ENCODE measurements at regions not wholly inside any gene's neighbourhood (a gene's known extent, or its start where the extent isn't known, plus 50 kb on each side); places are given as distances from the start of the nearest gene placed in this dataset.

DNA sequence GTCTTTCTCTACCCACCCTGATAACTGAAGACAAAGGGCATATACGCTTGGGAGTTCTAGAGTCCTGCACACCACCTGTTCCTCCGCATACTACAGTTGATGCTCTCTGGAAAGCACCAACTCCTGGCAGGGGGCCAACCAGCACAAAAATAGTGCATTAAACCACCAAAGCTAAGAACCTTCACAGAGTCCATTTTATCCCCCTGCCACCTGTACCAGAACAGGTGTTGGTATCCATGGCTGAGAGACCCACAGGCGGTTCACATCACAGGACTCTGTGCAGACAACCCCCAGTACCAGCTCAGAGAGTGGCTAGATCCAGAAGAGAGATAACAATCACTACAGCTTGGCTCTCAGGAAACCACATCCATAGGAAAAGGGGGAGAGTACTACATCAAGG is 114.4 kb upstream of the POU1F1 start:
- DNase-seq = no peak

DNA sequence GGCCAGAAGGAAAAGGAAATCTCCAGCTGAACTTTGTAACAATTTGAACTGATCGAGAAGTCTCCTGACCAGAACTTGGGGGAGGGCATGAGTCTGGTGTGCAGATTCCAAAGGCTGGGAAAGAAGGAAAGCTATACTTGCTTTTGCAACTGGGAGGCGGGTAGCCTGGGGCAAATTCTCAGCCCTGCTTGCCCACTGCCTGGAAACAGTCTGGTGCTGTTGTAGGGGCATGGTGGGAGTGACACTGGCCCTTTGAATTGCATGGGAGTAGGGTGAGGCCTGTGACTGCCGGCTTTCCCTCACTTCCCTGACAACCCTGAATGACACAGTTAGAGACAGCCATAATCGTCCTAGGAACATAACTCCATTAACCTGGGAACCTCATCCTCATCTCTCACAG is 114.0 kb upstream of the POU1F1 start:
- DNase-seq = no peak

DNA sequence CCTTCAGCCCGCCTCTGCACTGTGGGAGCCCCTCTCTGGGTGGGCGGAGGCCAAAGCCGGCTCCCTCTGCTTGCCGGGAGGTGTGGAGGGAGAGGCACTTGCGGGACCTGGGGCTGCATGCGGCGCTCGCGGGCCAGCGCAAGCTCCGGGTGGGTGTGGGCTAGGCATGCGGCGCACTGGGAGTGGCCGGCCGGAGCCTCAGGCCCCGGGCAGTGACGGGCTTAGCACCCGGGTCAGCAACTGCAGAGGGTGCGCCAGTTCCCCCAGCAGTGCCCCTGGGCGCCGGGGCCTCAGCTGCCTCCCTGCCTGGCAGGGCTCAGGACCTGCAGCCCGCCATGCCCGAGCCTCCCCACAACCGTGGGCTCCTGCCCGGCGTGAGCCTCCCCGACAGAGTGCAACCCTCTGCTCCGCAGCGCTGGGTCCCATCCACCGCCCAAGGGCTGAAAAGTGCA is 98.9 kb upstream of the POU1F1 start:
- no peak for DNase-seq

DNA sequence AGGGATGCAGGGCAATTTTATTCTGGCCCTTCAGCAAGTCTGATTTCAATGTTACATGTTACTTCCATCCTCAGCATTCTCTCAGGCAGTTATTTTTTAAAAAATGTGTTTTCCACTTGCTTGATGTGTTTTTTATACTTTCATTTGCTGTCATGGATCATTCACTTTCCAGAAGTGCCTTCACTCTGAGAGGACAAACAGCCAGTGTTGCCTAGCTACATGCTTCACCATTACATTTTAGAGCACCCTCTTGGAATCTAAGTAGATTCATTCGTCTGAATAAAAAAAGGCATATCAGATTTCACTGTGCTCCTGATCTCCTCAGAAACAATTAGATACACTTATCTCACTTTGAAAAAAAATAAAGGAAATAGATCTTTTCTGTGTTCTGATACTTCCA is 93.6 kb upstream of the POU1F1 start:
- DNase-seq = no peak

DNA sequence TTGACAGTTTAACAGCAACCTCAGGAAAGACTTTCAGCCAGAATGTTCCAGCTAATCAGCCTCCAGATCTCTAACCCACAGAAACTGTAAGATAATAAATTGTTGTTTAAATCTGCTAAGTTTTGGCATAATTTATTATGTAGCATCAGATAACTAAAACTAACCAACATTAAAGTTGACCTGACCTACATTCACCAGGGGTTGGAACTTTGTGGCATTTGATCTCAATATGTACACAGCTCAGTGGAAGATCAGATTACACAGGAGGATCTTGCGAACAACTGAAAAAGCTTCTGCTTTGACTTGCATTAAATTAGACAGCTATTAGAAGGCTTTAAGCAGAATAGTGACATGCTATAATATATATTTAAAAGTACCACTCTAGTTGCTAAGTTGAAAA is 91.4 kb upstream of the POU1F1 start:
- DNase-seq = no peak

DNA sequence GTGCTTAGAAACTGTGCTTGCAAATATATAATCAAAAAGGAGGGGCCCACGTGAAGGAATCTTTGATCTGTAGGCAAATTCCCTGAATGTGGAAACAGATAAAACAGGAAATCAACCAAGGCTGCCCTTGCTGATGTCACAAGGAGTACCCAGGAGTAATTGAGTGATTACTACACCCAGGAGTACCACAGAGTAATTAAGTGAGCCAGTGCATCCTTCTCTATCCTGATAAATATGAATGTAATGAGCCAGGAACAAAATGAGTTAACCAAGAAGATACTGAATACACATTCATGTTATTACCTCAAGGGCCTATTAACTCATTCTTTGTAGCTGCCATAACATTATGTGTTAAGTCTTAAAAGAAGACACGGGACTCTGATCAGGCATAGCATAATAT is 87.3 kb upstream of the POU1F1 start:
- DNase-seq = no peak

DNA sequence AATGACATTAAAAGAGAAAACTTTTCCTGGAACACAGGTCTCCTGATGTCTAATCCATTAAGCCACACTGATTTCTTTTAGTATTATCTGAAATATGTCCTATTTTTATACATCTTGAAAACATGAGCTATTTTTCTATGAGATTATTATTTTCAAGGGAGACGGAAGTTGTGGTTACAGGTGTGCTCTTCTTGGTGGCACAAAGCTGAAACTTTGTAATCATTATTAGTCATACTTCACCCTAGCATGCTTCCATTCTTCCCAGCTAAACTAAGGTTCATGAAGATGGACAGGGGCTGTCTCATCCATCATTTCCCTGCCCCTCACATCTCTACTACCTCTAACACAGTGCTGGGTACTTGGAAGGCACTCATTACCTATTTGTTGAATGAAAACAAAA is 85.6 kb upstream of the POU1F1 start:
- no peak for DNase-seq

DNA sequence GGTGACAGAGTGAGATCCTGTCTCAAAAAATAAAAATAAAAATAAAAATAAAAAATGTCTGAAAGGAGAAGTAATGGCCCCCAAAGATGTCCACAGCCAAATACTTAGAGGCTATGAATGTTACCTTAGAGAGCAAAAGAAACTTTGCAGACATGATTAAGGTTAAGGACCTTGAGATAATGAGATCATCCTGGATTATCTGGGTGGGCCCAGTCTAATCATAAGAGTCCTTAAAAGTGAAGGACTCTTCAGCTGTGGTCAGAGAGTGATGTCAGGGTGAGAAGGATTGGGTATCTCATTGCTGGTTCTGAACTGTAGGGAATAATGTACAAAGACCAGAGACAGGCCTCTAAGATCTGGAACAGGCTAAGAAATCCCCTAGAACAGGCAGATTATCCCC is 84.9 kb upstream of the POU1F1 start:
- no peak for DNase-seq

DNA sequence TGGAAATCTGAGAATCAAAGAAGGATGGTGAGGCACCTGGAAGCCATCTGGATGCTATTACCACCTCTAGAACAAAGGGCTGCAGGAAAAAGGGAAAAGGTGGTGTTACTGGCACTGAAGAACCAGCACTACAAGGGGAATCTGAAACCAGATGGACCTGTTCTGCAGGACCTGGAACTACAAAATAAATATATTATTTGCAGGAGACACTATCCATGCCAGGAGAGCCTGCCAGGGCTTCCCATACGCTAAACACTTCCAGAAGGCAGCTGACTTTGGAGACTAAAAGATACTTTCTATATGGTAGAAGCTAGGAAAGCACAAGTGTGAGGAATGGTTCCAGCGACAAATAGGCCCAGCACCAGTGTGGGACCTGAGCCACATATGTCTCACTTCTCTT is 83.4 kb upstream of the POU1F1 start:
- DNase-seq = no peak

DNA sequence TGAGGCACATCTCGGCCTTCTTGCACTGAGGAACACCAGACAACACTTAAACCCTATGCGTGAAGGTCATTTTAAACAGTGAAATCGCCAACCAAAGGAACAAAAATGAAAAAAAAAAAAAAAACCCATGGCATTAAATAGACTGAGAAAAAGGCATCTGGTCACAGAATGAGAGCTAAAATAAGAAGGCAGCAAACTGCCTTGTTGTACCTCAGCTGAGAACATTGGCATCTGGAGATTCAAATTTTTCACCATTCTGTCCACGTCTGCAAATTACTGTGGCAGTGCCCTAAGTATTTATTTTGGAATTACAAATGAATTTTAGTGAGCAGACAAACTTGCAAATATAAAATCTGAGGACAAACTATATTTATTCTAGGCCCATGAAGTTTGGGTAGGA is 82.6 kb upstream of the POU1F1 start:
- no peak for DNase-seq

DNA sequence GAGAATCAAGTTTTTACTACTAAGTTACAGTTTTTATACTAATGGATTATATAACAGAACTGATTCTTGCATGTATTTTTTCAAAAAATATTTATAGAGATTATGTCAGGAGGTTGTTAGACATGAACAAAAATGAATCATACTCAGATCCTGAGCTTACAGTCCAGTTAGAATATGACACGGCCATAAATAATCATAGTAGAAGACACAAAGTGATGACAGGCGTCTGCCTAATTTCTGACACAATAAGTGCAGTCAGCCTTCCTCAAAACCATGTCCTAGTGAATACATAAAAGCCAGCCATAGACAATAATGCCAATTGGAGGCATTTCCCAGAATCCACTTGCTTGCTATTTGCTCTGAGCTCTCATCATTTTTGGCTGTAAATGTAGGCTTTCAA is 81.7 kb upstream of the POU1F1 start:
- no peak for DNase-seq

DNA sequence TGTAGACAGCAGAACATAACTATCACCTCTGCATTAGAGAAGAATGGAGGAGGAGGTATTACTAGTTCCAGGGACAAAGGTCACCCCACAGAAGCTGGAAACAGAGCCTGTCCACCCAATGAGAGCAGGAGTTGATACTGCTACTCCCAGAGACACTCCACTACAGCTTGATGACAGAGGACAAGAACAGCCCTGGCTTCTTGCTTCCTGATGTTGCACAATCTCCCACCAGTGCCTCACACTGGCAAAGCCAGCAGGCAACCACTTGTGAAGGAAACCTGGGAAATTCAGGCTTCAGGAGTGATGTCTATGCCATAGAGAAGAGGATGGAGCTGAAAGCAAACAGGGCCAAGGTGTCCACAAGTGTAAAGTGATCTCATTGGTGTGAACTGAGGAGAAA is 78.0 kb upstream of the POU1F1 start:
- DNase-seq = no peak

DNA sequence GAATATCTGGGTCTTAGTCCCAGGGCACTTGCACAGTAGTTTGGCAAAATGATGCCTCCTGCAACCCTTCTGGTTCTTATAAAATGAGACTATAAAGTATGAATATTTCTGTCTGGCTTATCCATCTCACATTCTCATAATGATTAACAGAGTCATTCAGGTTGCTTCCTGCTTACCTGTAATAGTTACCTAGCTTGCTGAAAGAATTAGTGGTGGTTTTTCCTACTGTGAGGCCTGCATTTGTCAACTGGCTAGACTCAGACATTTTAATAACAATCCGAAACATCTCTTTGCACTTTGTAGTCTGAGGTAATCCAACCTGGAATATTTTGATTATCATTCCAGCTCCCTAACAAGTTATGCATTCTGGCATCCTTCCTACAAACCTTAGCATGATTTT is 75.6 kb upstream of the POU1F1 start:
- DNase-seq = no peak

DNA sequence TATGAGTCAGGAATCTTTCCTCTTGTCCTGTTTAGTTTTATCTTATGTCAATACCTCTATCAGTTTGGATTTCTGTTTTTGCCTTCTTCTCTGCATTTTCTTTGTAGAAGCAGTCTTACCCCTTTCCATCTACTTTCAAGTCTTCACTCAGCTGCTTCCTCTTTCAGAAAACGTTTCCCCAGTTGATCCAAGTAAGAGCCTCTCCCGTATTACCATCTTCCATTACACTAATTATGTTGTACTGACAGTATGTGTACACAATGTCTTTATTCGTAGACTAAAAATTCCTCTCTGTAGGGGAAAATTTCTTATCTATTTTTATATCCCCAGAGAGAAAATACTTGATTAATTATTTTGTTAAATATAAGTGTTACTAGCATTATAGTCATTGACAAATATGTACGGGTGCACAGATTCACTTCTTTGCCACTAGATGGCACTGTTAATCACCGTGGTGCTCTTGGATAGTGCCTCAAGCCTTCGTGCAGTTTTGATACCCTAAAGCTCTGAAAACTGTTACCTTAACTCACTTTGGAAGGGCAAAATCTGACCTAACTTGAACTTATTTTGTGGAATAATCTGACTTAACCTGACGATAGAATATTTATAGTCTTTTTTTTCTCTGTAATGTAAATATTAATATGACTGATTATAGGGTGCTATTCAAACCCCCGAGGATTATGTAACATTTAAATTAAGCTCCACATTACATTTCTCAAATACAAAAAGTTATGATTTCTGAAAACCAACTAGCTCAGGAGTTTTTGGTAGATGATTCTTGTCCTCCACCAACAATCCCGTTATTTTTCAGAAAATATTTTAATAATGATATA is 74.2 kb upstream of the POU1F1 start:
- DNase-seq = peak; percentile 3 to 55

DNA sequence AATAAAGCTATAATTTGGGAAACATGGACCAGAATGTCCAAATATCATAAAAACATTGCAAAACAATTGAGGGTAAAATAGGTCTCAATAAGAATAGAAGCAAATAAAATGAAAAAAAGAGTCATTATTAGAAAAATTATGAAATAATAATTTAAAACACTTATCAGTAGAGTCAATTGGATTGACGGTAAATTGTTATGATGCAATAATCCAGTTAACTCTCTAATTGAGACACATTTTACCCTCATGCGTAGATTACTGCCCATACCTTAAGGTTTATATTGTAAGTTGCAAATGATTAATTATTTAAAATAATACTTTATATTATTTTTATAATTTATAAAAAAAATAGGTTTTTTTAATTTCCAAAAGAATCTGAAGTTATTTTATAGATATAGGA is 73.4 kb upstream of the POU1F1 start:
- no peak for DNase-seq

DNA sequence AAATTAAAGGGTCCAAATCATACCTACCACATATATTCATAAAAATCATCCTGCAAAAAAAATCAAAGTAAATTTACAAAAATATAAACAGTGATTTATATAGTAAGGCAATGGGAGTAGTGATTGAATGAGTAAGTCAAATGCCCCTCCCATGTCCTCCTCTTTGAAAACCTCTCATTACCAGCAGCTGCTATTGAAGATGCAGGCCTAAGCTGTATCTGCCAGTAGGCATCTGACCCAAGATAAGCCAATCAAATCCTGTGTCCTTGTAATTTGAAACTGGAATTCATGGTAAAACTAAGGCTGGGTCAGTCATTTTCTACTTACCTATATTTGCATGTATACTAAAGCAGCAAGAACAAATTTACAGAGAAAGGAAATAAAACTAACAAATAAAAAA is 60.4 kb upstream of the POU1F1 start:
- no peak for DNase-seq

DNA sequence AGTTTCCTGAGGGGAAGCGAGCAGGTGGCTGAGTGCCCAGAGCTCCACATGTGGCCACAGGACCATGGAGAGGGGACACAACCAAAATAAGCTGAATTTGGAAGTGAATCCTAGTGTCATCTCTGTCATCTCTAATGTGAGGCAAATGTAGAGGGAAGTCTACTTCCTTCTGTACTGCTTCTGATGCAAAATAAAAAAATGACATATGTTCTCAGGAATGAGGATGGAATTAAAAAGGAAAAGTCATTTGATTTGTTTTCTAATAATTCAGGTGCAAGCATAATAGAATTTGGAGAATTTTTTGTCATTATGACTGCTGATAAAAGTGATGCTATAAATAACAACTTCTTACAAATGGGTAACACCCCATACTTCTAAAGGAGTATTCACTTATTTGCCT is 59.5 kb upstream of the POU1F1 start:
- DNase-seq = no peak

DNA sequence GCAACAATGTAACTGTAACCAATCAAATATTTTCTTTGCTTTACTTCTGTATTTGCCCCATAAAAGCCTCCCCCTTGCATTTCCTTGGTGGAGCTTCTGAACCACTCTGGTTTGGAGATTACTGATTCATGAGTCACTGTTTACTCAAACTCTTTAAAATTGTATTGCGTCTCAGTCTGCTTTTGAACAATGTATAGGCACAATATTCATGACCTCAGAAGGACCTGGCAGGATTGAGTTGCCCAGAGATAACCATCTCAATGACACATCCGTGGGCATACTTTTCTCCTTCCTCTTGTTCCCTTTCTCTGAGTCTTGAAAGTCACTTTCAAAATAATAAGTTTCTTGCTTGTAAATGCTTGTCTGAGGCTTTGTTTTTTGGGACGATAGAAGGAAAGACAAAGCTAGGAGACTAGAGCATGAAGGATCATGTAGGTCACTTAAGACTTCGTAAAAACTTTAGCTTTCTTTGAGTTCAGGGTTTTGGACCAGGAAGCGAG is 57.1 kb upstream of the POU1F1 start:
- DNase-seq = no peak

DNA sequence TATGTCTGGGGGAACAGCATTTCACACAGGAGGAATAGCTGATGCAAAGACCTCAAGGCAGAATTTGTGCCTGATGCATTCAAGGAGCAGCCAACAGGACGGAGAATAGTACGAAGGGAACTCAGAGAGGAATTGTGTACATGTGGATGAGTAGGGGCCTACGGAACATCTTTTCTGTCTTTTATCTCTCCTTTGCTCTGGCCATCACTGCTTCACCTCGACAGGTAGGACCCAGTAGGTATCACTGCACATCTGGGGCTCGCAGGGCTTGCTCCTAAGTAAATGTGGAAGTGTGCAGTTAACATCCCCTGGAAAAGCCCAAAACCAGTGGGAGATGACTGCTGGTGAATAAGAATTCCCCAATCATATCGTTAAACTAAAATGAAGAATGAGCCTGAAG is 56.4 kb upstream of the POU1F1 start:
- no peak for DNase-seq

DNA sequence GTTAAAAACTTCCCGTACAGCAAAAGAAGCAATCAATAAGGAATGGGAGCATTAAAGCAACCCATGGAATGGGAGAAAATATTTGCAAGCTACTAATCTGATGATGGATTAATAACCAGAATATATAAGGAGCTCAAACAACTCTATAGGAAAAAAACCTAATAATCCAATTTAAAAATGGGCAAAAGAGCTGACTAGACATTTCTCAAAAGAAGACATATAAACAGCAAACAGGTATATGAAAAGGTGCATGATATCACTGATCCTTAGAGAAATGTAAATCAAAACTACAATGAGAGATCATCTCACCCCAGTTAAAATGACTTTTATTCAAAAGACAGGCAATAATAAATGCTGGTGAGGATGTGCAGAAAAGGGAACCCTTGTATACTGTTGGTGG is 52.7 kb upstream of the POU1F1 start:
- no peak for DNase-seq
